Endothelial cell of umbilical vein (primary cell): ENCODE measurements at regions not wholly inside any gene's neighbourhood (a gene's known extent, or its start where the extent isn't known, plus 50 kb on each side); places are given as distances from the start of the nearest gene placed in this dataset.

ENCODE experiments used
- BruUV-seq: library from RNA; stranded (reverse); fragments of 400-500 nt; replicated peaks from 2 replicates; lab custom pipeline; 2021; lab: Mats Ljungman, UMichigan
- CTCF ChIA-PET: fragments of 300-600, 350-600 bp; sonication (Branson Sonifier 250); formaldehyde crosslinking; loops from one replicate; lab custom pipeline; 2021; ENCODE audit warnings: antibody characterized with exemption, inconsistent platforms; lab: Charles Lee
- POLR2A ChIA-PET: fragments of 300-600, 350-600 bp; sonication (Branson Sonifier 250); formaldehyde crosslinking; loops from one replicate; lab custom pipeline; 2021; ENCODE audit warnings: antibody characterized with exemption, inconsistent platforms; lab: Charles Lee
- DNase-seq: peaks from one replicate; pipeline ENCODE4 v3.0.0-alpha.2; 2011; ENCODE audit warnings: low read depth, low spot score
- FAIRE-seq: peaks from 2 replicates; lab custom pipeline; 2011; peaks lifted over from hg19 to GRCh38; lab: Jason Lieb, UNC
- H2AFZ ChIP-seq: 2 replicates; pipeline ENCODE4 v1.6.0; 2012; ENCODE audit warnings: low read depth, low read length, control low read depth, inconsistent platforms
- H3K27ac ChIP-seq: 2 replicates; pipeline ENCODE4 v1.5.1; 2011; ENCODE audit warnings: low read depth, mild to moderate bottlenecking, control low read depth, low read length, moderate library complexity; ENCODE audit not compliant: insufficient read depth
- H3K27me3 ChIP-seq, 2 experiments: 2 replicates each; pipeline versions ENCODE4 v1.6.0 to v1.6.1; 2011; ENCODE audit warnings: low read length in 2 of 2, mixed read lengths in 1 of 2; ENCODE audit not compliant: control insufficient read depth in 2 of 2, insufficient read depth in 2 of 2
- H3K36me3 ChIP-seq, 2 experiments: 2 replicates in 1 of 2; 3 replicates in 1 of 2; pipeline ENCODE4 v1.5.1; 2011; ENCODE audit warnings: low read length in 2 of 2, mild to moderate bottlenecking in 1 of 2, moderate library complexity in 1 of 2; ENCODE audit not compliant: control insufficient read depth in 2 of 2, insufficient read depth in 2 of 2; ENCODE audit errors: extremely low read depth in 1 of 2
- H3K4me1 ChIP-seq: 3 replicates; pipeline ENCODE4 v1.5.1; 2011; ENCODE audit warnings: mild to moderate bottlenecking, low read length; ENCODE audit not compliant: control insufficient read depth, insufficient read depth; ENCODE audit errors: extremely low read depth
- H3K4me2 ChIP-seq: 2 replicates; pipeline ENCODE4 v1.6.1; 2011; ENCODE audit warnings: low read length, control low read depth, mixed read lengths; ENCODE audit not compliant: insufficient read depth
- H3K4me3 ChIP-seq, 3 experiments: fragments of 200-600 bp in 1 of 3; sonication (generic), shearing (Covaris generic) in 1 of 3; replicated peaks in 1 of 3; 2 replicates each; pipeline ENCODE4 v1.5.1; 2011 to 2016; ENCODE audit warnings: control low read depth in 3 of 3, low read length in 3 of 3, mild to moderate bottlenecking in 2 of 3, inconsistent platforms in 1 of 3, low read depth in 1 of 3, moderate library complexity in 1 of 3; ENCODE audit not compliant: insufficient read depth in 1 of 3
- H3K79me2 ChIP-seq: 2 replicates; pipeline ENCODE4 v1.6.0; 2012; ENCODE audit warnings: low read length, inconsistent platforms; ENCODE audit not compliant: control insufficient read depth, insufficient read depth
- H3K9ac ChIP-seq: replicated peaks from 2 replicates; pipeline ENCODE3; 2011; ENCODE audit warnings: low read length, control low read depth; ENCODE audit not compliant: insufficient read depth; ENCODE audit errors: extremely low read depth
- H3K9me1 ChIP-seq: replicated peaks from 3 replicates; pipeline ENCODE4 v1.6.0; 2011; ENCODE audit warnings: mild to moderate bottlenecking, low read length; ENCODE audit not compliant: control insufficient read depth, insufficient read depth; ENCODE audit errors: extremely low read depth
- H3K9me3 ChIP-seq: replicated peaks from 2 replicates; pipeline ENCODE4 v1.5.1; 2012; ENCODE audit warnings: low read length, inconsistent platforms; ENCODE audit not compliant: control insufficient read depth, insufficient read depth
- H4K20me1 ChIP-seq: replicated peaks from 2 replicates; pipeline ENCODE3; 2011; ENCODE audit warnings: mild to moderate bottlenecking, low read length; ENCODE audit not compliant: control insufficient read depth, insufficient read depth; ENCODE audit errors: extremely low read depth
- CTCF ChIP-seq, 2 donors: IDR thresholded peaks; 1 replicate in 1 of 2; 2 replicates in 1 of 2; pipeline ENCODE4 v1.5.1; 2011; ENCODE audit warnings: low read length in 2 of 2, mild to moderate bottlenecking in 2 of 2, moderate library complexity in 2 of 2, control low read depth in 1 of 2, inconsistent platforms in 1 of 2, low read depth in 1 of 2; ENCODE audit not compliant: insufficient read depth in 1 of 2; ENCODE audit errors: extremely low read depth in 1 of 2
- EZH2 ChIP-seq: IDR thresholded peaks from 2 replicates; pipeline ENCODE4 v1.6.1; 2012; ENCODE audit warnings: borderline replicate concordance, low read depth, mild to moderate bottlenecking, moderate library complexity, low read length, inconsistent platforms; ENCODE audit not compliant: severe bottlenecking
- FOS ChIP-seq: IDR thresholded peaks from 2 replicates; pipeline ENCODE4 v1.6.1; 2011; ENCODE audit warnings: mild to moderate bottlenecking, low read length, moderate library complexity, borderline replicate concordance; ENCODE audit not compliant: insufficient read depth
- GATA2 ChIP-seq: IDR thresholded peaks from 2 replicates; pipeline ENCODE4 v1.7.0; 2011; ENCODE audit warnings: low read depth, mild to moderate bottlenecking, moderate library complexity, mixed read lengths, low read length; ENCODE audit not compliant: insufficient read length, insufficient read depth
- JUN ChIP-seq: IDR thresholded peaks from 2 replicates; pipeline ENCODE4 v1.6.1; 2011; ENCODE audit warnings: borderline replicate concordance, low read depth; ENCODE audit not compliant: insufficient read length, insufficient read depth
- MYC ChIP-seq: IDR thresholded peaks from one replicate; pipeline ENCODE4 v1.6.1; 2011; ENCODE audit warnings: mild to moderate bottlenecking, low read depth, low read length
- POLR2A ChIP-seq: IDR thresholded peaks from 2 replicates; pipeline ENCODE4 v1.6.1; 2012; ENCODE audit warnings: low read depth, mild to moderate bottlenecking, control low read depth, low read length
- POLR2AphosphoS5 ChIP-seq: IDR thresholded peaks from 2 replicates; pipeline ENCODE4 v1.6.1; 2012; ENCODE audit warnings: low read depth, mild to moderate bottlenecking, control low read depth, low read length, moderate library complexity; ENCODE audit not compliant: insufficient read depth
- dilution Hi-C: fragments of 300-500 bp; cut with MboI; formaldehyde crosslinking; loops from one replicate; pipeline ENCODE4 v1.15.0; 2019; ENCODE audit warnings: low sequenced_read_pairs; ENCODE audit not compliant: extremely low pct_ligation_motif_present
- intact Hi-C: fragments of 100-400 bp; cut with micrococcal nuclease; formaldehyde crosslinking; loops from one replicate; pipeline ENCODE4 v1.10.0; 2022
- TF ChIP-seq, protein P1 (sequence below): IDR thresholded peaks from 2 replicates; pipeline ENCODE4 v1.6.1; 2011; ENCODE audit not compliant: insufficient read depth, insufficient read length

- intact Hi-C loops = no loop called here
- Histone ChIP-seq H3K4me1 (no peaks in the 10 kb centered on the region), H3K79me2 (no peaks in the 10 kb centered on the region), H3K9ac (no peak overlapping the region), H3K27me3 (peaks cover 0 to 6% of the 10 kb centered on the region in 2 experiments), H2AFZ (no peak overlapping the region), H3K4me3 (no peak overlapping the region), H3K36me3 (no peaks in the 10 kb centered on the region), H3K9me3 (no peaks in the 10 kb centered on the region), H4K20me1 (no peaks in the 10 kb centered on the region), H3K27ac (no peak overlapping the region), H3K4me2 (no peak overlapping the region), H3K9me1 (no peaks in the 10 kb centered on the region)
- ChIA-PET CTCF (no interaction called here), POLR2A (no interaction called here)
- dilution Hi-C loops = no loop called here
- TF ChIP-seq, protein P1, sequence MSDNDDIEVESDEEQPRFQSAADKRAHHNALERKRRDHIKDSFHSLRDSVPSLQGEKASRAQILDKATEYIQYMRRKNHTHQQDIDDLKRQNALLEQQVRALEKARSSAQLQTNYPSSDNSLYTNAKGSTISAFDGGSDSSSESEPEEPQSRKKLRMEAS = no peak
- no peak for TF ChIP-seq CTCF (IDR thresholded peaks at IDR 0.05; ENCODE audit: extremely low read depth in 1 of 2, insufficient read depth in 1 of 2, low read depth in 1 of 2, low read length in 2 of 2)
- no peak for TF ChIP-seq MYC
- no peak for TF ChIP-seq JUN
- no peak for TF ChIP-seq EZH2
- TF ChIP-seq FOS = no peak
- no peak for TF ChIP-seq POLR2A
- no peak for TF ChIP-seq POLR2AphosphoS5
- TF ChIP-seq GATA2 = no peak
- no TSS peak for BruUV-seq
- FAIRE-seq (no peak), DNase-seq (no peak)
These were observed 167.4 kb downstream of the CDC5L start for GRCh38 chr6:44554861-44555260.
